ENCODE measurements at regions not wholly inside any gene's neighbourhood (a gene's known extent, or its start where the extent isn't known, plus 50 kb on each side); places are given as distances from the start of the nearest gene placed in this dataset. TPM values are rescaled to one million over a fixed set of nuclear protein-coding genes. Genes with fewer than 3 reads are reported as not detected.

Small RNAs in the stretch of these regions (small RNA-seq; reads per million reads assigned to genes)
- gene AL078601.1 (ENCODE audit: insufficient read depth) (not detected), gene RF00019 (ENCODE audit: insufficient read depth) (not detected)
